Left ventricle myocardium superior (tissue), 1 donor: ENCODE measurements at regions not wholly inside any gene's neighbourhood (a gene's known extent, or its start where the extent isn't known, plus 50 kb on each side); places are given as distances from the start of the nearest gene placed in this dataset.

Experiments
- ATAC-seq: fragments of 200-7000 bp; cut with Tn5 transposase; one replicate; pipeline ENCODE4 v1.9.1; 2020; ENCODE audit warnings: mild to moderate bottlenecking, moderate library complexity
- DNase-seq: peaks from one replicate; pipeline ENCODE4 v3.0.0-alpha.2; 2020
- intact Hi-C: fragments of 100-400 bp; cut with micrococcal nuclease; formaldehyde crosslinking; loops from one replicate; pipeline ENCODE4 v1.11.0; 2022
- donor health status: DM: no; HTN: yes; CAD: no; lungs with severe emphysema.

- intact Hi-C loops, result no loop called here
- ATAC-seq, result peak; percentile 89
Observed at GRCh38 chr2:138948070-138948539, 167.9 kb upstream of the NXPH2 start.

GRCh38 chr2:138943470-138943869 lies 163.3 kb upstream of the NXPH2 start:
- intact Hi-C loops, result no loop called here
- ATAC-seq (no peak), DNase-seq (no peak)

More at GRCh38 chr2:138948070-138948539, 167.9 kb upstream of the NXPH2 start:
- DNase-seq, result no peak

GRCh38 chr2:138942466-138942865 lies 162.3 kb upstream of the NXPH2 start:
- intact Hi-C loops, result no loop called here
- ATAC-seq (no peak), DNase-seq (no peak)

GRCh38 chr2:138931284-138932256 lies 151.4 kb upstream of the NXPH2 start:
- ATAC-seq, result no peak
- DNase-seq, result no peak
- intact Hi-C loops, result no loop called here

GRCh38 chr2:138930571-138930970 lies 150.4 kb upstream of the NXPH2 start:
- ATAC-seq (no peak), DNase-seq (no peak)
- intact Hi-C loops, result no loop called here

- no peak for ATAC-seq
Observed at GRCh38 chr2:138928374-138929021, 148.3 kb upstream of the NXPH2 start.

GRCh38 chr2:138922973-138923563 lies 142.9 kb upstream of the NXPH2 start:
- DNase-seq (no peak), ATAC-seq (no peak)
- intact Hi-C loops, result no loop called here

More at GRCh38 chr2:138928374-138929021, 148.3 kb upstream of the NXPH2 start:
- DNase-seq, result no peak
- intact Hi-C loops, result no loop called here

GRCh38 chr2:138919120-138919747 lies 139.0 kb upstream of the NXPH2 start:
- ATAC-seq (no peak), DNase-seq (no peak)
- intact Hi-C loops, result no loop called here

- DNase-seq (no peak), ATAC-seq (no peak)
- intact Hi-C loops, result no loop called here
Observed at GRCh38 chr2:138910427-138910826, 130.2 kb upstream of the NXPH2 start.

- DNase-seq (no peak), ATAC-seq (no peak)
- intact Hi-C loops, result no loop called here
Observed at GRCh38 chr2:138906549-138906948, 126.4 kb upstream of the NXPH2 start.

- DNase-seq (no peak), ATAC-seq (no peak)
- intact Hi-C loops, result no loop called here
Observed at GRCh38 chr2:138902239-138902871, 122.2 kb upstream of the NXPH2 start.

- no peak for ATAC-seq
- DNase-seq, result no peak
- intact Hi-C loops, result no loop called here
Observed at GRCh38 chr2:138901530-138901929, 121.3 kb upstream of the NXPH2 start.

GRCh38 chr2:138898855-138899254 lies 118.7 kb upstream of the NXPH2 start:
- DNase-seq, result no peak
- intact Hi-C loops, result no loop called here
- no peak for ATAC-seq

- DNase-seq (no peak), ATAC-seq (no peak)
- intact Hi-C loops, result no loop called here
Observed at GRCh38 chr2:138897274-138897673, 117.1 kb upstream of the NXPH2 start.

- no peak for DNase-seq
- no peak for ATAC-seq
- intact Hi-C loops, result no loop called here
Observed at GRCh38 chr2:138893746-138894145, 113.6 kb upstream of the NXPH2 start.

GRCh38 chr2:138881126-138881525 lies 100.9 kb upstream of the NXPH2 start:
- ATAC-seq (no peak), DNase-seq (no peak)
- intact Hi-C loops, result no loop called here

- DNase-seq (no peak), ATAC-seq (no peak)
- intact Hi-C loops, result no loop called here
Observed at GRCh38 chr2:138879931-138880330, 99.7 kb upstream of the NXPH2 start.

GRCh38 chr2:138877421-138877820 lies 97.2 kb upstream of the NXPH2 start:
- ATAC-seq (no peak), DNase-seq (no peak)
- intact Hi-C loops, result no loop called here

- no peak for ATAC-seq
- intact Hi-C loops, result no loop called here
- no peak for DNase-seq
Observed at GRCh38 chr2:138874251-138874650, 94.1 kb upstream of the NXPH2 start.
